ENCODE measurements at regions not wholly inside any gene's neighbourhood (a gene's known extent, or its start where the extent isn't known, plus 50 kb on each side); places are given as distances from the start of the nearest gene placed in this dataset.

GRCh38 chr10:112006407-112006806 lies 177.2 kb downstream of the GPAM start:
- no peak overlapping the region for H3K27ac Mint-ChIP-seq
- H3K4me3 Mint-ChIP-seq: no peak overlapping the region
- peaks cover 2% of the 10 kb centered on the region; the same call in 1 of the 2 replicates for H3K9me3 Mint-ChIP-seq
- H3K36me3 Mint-ChIP-seq: no peaks in the 10 kb centered on the region
- TF ChIP-seq FOXJ3 (CRISPR knock-in tag; IDR thresholded peaks at IDR 0.05; ENCODE audit: borderline replicate concordance): no peak
- no peak for TF ChIP-seq SMAD4 (CRISPR knock-in tag; IDR thresholded peaks at IDR 0.05)
- no peak for TF ChIP-seq NR1H2 (CRISPR knock-in tag; IDR thresholded peaks at IDR 0.05)
- TF ChIP-seq ZBTB43 (CRISPR knock-in tag; IDR thresholded peaks at IDR 0.05): no peak
- no peak for TF ChIP-seq GRHL2 (CRISPR knock-in tag; IDR thresholded peaks at IDR 0.05; ENCODE audit: insufficient replicate concordance, severe bottlenecking)
- no peak for TF ChIP-seq E2F4 (CRISPR knock-in tag; IDR thresholded peaks at IDR 0.05; ENCODE audit: borderline replicate concordance, low read depth)
- no peak for TF ChIP-seq MYBL2 (CRISPR knock-in tag; IDR thresholded peaks at IDR 0.05)
- TF ChIP-seq USF1 (CRISPR knock-in tag; IDR thresholded peaks at IDR 0.05): no peak
- TF ChIP-seq ZNF425 (CRISPR knock-in tag; conservative IDR thresholded peaks at IDR 0.05): no peak
- no peak for TF ChIP-seq ZNF396 (CRISPR knock-in tag; IDR thresholded peaks at IDR 0.05; ENCODE audit: borderline replicate concordance)
- TF ChIP-seq CREB1 (CRISPR knock-in tag; IDR thresholded peaks at IDR 0.05): no peak
- no peak for TF ChIP-seq TCF7 (CRISPR knock-in tag; IDR thresholded peaks at IDR 0.05; ENCODE audit: low read depth)
- TF ChIP-seq ARID4B (CRISPR knock-in tag; IDR thresholded peaks at IDR 0.05; ENCODE audit: borderline replicate concordance): no peak
- TF ChIP-seq ZNF423 (CRISPR knock-in tag; IDR thresholded peaks at IDR 0.05): no peak
- no peak for TF ChIP-seq SMAD3 (CRISPR knock-in tag; IDR thresholded peaks at IDR 0.05; ENCODE audit: borderline replicate concordance)
- TF ChIP-seq MAX (CRISPR knock-in tag; IDR thresholded peaks at IDR 0.05): no peak
- TF ChIP-seq ESRRA (CRISPR knock-in tag; IDR thresholded peaks at IDR 0.05; ENCODE audit: borderline replicate concordance): no peak
- no peak for TF ChIP-seq ATF3 (CRISPR knock-in tag; conservative IDR thresholded peaks at IDR 0.05)
- no peak for TF ChIP-seq JAZF1 (CRISPR knock-in tag; IDR thresholded peaks at IDR 0.05)
- peaks cover 16% of the 10 kb centered on the region for H3K4me1 Mint-ChIP-seq
- H3K27me3 Mint-ChIP-seq (ENCODE audit: low read depth): no peaks in the 10 kb centered on the region
- DNase-seq (ENCODE audit: low spot score): no peak
- ChIA-PET CTCF (interaction anchor here (0.7 kb wide), 1 partner anchor 131 kb away, joined by 3 read pairs; no protein-coding TSS in a partner anchor), POLR2A (no interaction called here)
- ATAC-seq: no peak

Data from WTC11 (cell line).